Tongue (tissue), 1 donor: ENCODE measurements at regions not wholly inside any gene's neighbourhood (a gene's known extent, or its start where the extent isn't known, plus 50 kb on each side); places are given as distances from the start of the nearest gene placed in this dataset.

Experiments
- DNase-seq: peaks from one replicate; pipeline ENCODE4 v3.0.0-alpha.2; 2015

GRCh38 chr5:175285261-175285660 lies 158.7 kb downstream of the DRD1 start:
- DNase-seq: no peak

GRCh38 chr5:175284806-175285205 lies 159.2 kb downstream of the DRD1 start:
- DNase-seq: no peak

- no peak for DNase-seq
Observed at GRCh38 chr5:175282611-175283225, 161.3 kb downstream of the DRD1 start.

GRCh38 chr5:175281714-175282113 lies 162.3 kb downstream of the DRD1 start:
- DNase-seq: no peak

- no peak for DNase-seq
Observed at GRCh38 chr5:175281257-175281656, 162.7 kb downstream of the DRD1 start.

- DNase-seq: no peak
Observed at GRCh38 chr5:175279506-175279905, 164.5 kb downstream of the DRD1 start.

- DNase-seq: no peak
Observed at GRCh38 chr5:175275748-175276147, 168.2 kb downstream of the DRD1 start.

GRCh38 chr5:175275097-175275496 lies 168.9 kb downstream of the DRD1 start:
- DNase-seq: no peak

GRCh38 chr5:175274171-175274570 lies 169.8 kb downstream of the DRD1 start:
- DNase-seq: no peak

- DNase-seq: no peak
Observed at GRCh38 chr5:175264406-175264805, 179.6 kb downstream of the DRD1 start.

- DNase-seq: no peak
Observed at GRCh38 chr5:175263776-175264175, 180.2 kb downstream of the DRD1 start.

GRCh38 chr5:175261526-175261925 lies 182.5 kb downstream of the DRD1 start:
- DNase-seq: no peak

- no peak for DNase-seq
Observed at GRCh38 chr5:175261037-175261436, 182.9 kb downstream of the DRD1 start.

GRCh38 chr5:175257847-175258194 lies 186.2 kb downstream of the DRD1 start:
- DNase-seq: no peak

- no peak for DNase-seq
Observed at GRCh38 chr5:175257128-175257846, 186.7 kb downstream of the DRD1 start.

GRCh38 chr5:175254155-175254554 lies 189.8 kb downstream of the DRD1 start:
- no peak for DNase-seq

- no peak for DNase-seq
Observed at GRCh38 chr5:175253597-175253996, 190.4 kb downstream of the DRD1 start.

GRCh38 chr5:175252234-175252805 lies 191.7 kb downstream of the DRD1 start:
- no peak for DNase-seq

GRCh38 chr5:175250426-175250825 lies 193.6 kb downstream of the DRD1 start:
- DNase-seq: no peak

GRCh38 chr5:175248416-175248905 lies 195.5 kb downstream of the DRD1 start:
- DNase-seq: no peak

- DNase-seq: peak; percentile 17
Observed at GRCh38 chr5:175246889-175247520, 197.0 kb downstream of the DRD1 start.

GRCh38 chr5:175246242-175246888 lies 197.6 kb downstream of the DRD1 start:
- no peak for DNase-seq

- DNase-seq: no peak
Observed at GRCh38 chr5:175243441-175243840, 200.5 kb downstream of the DRD1 start.
